ENCODE measurements at regions not wholly inside any gene's neighbourhood (a gene's known extent, or its start where the extent isn't known, plus 50 kb on each side); places are given as distances from the start of the nearest gene placed in this dataset.
"Not testable (repeated sequence)": the region's sequence is repeated elsewhere in the genome, so short reads cannot be mapped to it uniquely, and the experiment has no call there.

DNA sequence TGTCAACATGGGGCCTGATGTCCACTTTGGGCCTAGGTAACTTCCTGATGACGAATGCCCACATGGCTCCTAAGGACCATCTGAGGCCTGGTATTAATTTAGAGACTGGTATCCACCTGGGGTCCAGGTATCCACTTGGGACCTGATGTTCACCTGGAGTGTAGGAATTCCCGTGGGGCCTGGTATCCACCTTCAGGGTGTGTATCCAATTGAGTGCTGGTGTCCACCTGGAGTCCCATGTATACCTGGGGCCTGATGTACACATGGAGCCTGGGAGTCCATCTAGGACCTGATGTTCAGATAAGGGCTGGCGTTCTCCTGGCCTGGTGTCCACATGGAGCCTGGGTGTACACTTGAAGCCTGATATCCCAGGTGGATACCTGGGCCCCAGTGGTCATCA lies 520.6 kb downstream of the FOXD4L4 start:
- not testable (repeated sequence) for TF ChIP-seq POLR2A (IDR thresholded peaks at IDR 0.05)
- TF ChIP-seq, protein P1, sequence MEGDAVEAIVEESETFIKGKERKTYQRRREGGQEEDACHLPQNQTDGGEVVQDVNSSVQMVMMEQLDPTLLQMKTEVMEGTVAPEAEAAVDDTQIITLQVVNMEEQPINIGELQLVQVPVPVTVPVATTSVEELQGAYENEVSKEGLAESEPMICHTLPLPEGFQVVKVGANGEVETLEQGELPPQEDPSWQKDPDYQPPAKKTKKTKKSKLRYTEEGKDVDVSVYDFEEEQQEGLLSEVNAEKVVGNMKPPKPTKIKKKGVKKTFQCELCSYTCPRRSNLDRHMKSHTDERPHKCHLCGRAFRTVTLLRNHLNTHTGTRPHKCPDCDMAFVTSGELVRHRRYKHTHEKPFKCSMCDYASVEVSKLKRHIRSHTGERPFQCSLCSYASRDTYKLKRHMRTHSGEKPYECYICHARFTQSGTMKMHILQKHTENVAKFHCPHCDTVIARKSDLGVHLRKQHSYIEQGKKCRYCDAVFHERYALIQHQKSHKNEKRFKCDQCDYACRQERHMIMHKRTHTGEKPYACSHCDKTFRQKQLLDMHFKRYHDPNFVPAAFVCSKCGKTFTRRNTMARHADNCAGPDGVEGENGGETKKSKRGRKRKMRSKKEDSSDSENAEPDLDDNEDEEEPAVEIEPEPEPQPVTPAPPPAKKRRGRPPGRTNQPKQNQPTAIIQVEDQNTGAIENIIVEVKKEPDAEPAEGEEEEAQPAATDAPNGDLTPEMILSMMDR (IDR thresholded peaks at IDR 0.05), result not testable (repeated sequence)
